ENCODE measurements at regions not wholly inside any gene's neighbourhood (a gene's known extent, or its start where the extent isn't known, plus 50 kb on each side); places are given as distances from the start of the nearest gene placed in this dataset.

GRCh38 chr6:156517088-156517487, 260.1 kb upstream of the ARID1B start:
- no peak for DNase-seq (ENCODE audit: low read depth)

- DNase-seq (ENCODE audit: low read depth): no peak
These were observed 261.9 kb upstream of the ARID1B start for GRCh38 chr6:156515242-156515641.

- DNase-seq (ENCODE audit: low read depth): no peak
These were observed 263.7 kb upstream of the ARID1B start for GRCh38 chr6:156513504-156513903.

GRCh38 chr6:156511570-156511969, 265.6 kb upstream of the ARID1B start:
- DNase-seq (ENCODE audit: low read depth): no peak

- no peak for DNase-seq (ENCODE audit: low read depth)
These were observed 266.1 kb upstream of the ARID1B start for GRCh38 chr6:156511051-156511450.

GRCh38 chr6:156510242-156510641, 266.9 kb upstream of the ARID1B start:
- DNase-seq (ENCODE audit: low read depth): no peak

- no peak for DNase-seq (ENCODE audit: low read depth)
These were observed 267.7 kb upstream of the ARID1B start for GRCh38 chr6:156509496-156509895.

- no peak for DNase-seq (ENCODE audit: low read depth)
These were observed 268.3 kb upstream of the ARID1B start for GRCh38 chr6:156508923-156509322.

GRCh38 chr6:156508126-156508525, 269.1 kb upstream of the ARID1B start:
- no peak for DNase-seq (ENCODE audit: low read depth)

GRCh38 chr6:156507656-156508055, 269.5 kb upstream of the ARID1B start:
- no peak for DNase-seq (ENCODE audit: low read depth)

- no peak for DNase-seq (ENCODE audit: low read depth)
These were observed 270.1 kb upstream of the ARID1B start for GRCh38 chr6:156507106-156507505.

- DNase-seq (ENCODE audit: low read depth): no peak
These were observed 274.1 kb upstream of the ARID1B start for GRCh38 chr6:156502969-156503504.

GRCh38 chr6:156497618-156498017, 279.6 kb upstream of the ARID1B start:
- no peak for DNase-seq (ENCODE audit: low read depth)

- DNase-seq (ENCODE audit: low read depth): no peak
These were observed 289.3 kb upstream of the ARID1B start for GRCh38 chr6:156487877-156488276.

GRCh38 chr6:156485150-156485549, 292.0 kb upstream of the ARID1B start:
- no peak for DNase-seq (ENCODE audit: low read depth)

GRCh38 chr6:156474507-156475120, 302.6 kb upstream of the ARID1B start:
- DNase-seq (ENCODE audit: low read depth): no peak

GRCh38 chr6:156471000-156471399, 306.2 kb upstream of the ARID1B start:
- DNase-seq (ENCODE audit: low read depth): no peak

- DNase-seq (ENCODE audit: low read depth): no peak
These were observed 312.9 kb upstream of the ARID1B start for GRCh38 chr6:156464100-156464878.

GRCh38 chr6:156461647-156462046, 315.5 kb upstream of the ARID1B start:
- no peak for DNase-seq (ENCODE audit: low read depth)

- no peak for DNase-seq (ENCODE audit: low read depth)
These were observed 319.6 kb upstream of the ARID1B start for GRCh38 chr6:156457601-156458000.

GRCh38 chr6:156455847-156456246, 321.3 kb upstream of the ARID1B start:
- no peak for DNase-seq (ENCODE audit: low read depth)

GRCh38 chr6:156454867-156455266, 322.3 kb upstream of the ARID1B start:
- DNase-seq (ENCODE audit: low read depth): no peak

- DNase-seq (ENCODE audit: low read depth): no peak
These were observed 325.5 kb upstream of the ARID1B start for GRCh38 chr6:156451726-156452125.

- DNase-seq (ENCODE audit: low read depth): no peak
These were observed 326.1 kb upstream of the ARID1B start for GRCh38 chr6:156451088-156451487.

Data from activated T-helper 1 cell treated with Interleukin-2 at 50 U/mL for 16 hours (primary cell).